HEK293T (cell line): ENCODE measurements at regions not wholly inside any gene's neighbourhood (a gene's known extent, or its start where the extent isn't known, plus 50 kb on each side); places are given as distances from the start of the nearest gene placed in this dataset.

Experiments used
- CTBP1 ChIP-seq: fragments of 450-650 bp; IDR thresholded peaks from 2 replicates; pipeline ENCODE4 v1.6.1; 2016; ENCODE audit warnings: borderline replicate concordance
- FOXM1 ChIP-seq: fragments of 450-650 bp; IDR thresholded peaks from 2 replicates; pipeline ENCODE4 v1.6.1; 2017; ENCODE audit warnings: mild to moderate bottlenecking, borderline replicate concordance
- HDGF ChIP-seq: fragments of 450-650 bp; IDR thresholded peaks from 2 replicates; pipeline ENCODE4 v1.6.1; 2017; ENCODE audit warnings: antibody characterized with exemption, borderline replicate concordance
- NFRKB ChIP-seq: fragments of 450-650 bp; IDR thresholded peaks from 2 replicates; pipeline ENCODE4 v1.6.1; 2016; ENCODE audit warnings: mild to moderate bottlenecking, moderate library complexity
- SP1 ChIP-seq: fragments of 450-650 bp; IDR thresholded peaks from 2 replicates; pipeline ENCODE4 v1.6.1; 2017
- TARDBP ChIP-seq: fragments of 450-650 bp; IDR thresholded peaks from 2 replicates; pipeline ENCODE4 v1.6.1; 2016
- ZNF384 ChIP-seq: fragments of 450-650 bp; IDR thresholded peaks from 2 replicates; pipeline ENCODE4 v1.6.1; 2016
- TF ChIP-seq, protein P1 (sequence below): fragments of 450-650 bp; IDR thresholded peaks from 2 replicates; pipeline ENCODE4 v1.6.1; 2016

DNA sequence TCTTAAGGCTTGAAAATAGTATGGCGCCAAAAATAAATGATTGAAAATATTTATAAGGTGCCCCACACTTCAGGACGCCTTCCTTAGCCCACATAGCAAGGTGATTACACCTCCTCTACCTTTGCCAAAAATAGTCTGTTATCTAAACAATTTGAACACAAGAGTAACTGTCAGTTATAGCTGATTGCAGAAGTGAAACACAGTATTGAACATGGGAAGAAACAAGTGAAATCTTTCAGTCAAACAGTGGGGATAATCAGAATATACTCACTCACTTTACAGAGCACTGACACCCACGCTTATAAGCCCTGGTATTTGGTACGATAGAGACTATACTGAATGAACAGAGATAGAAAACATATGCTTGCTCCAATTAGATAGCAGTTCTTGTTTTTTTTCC is 203.1 kb downstream of the RAB38 start:
- TF ChIP-seq FOXM1 = no peak
- TF ChIP-seq ZNF384 = no peak
- TF ChIP-seq, protein P1, sequence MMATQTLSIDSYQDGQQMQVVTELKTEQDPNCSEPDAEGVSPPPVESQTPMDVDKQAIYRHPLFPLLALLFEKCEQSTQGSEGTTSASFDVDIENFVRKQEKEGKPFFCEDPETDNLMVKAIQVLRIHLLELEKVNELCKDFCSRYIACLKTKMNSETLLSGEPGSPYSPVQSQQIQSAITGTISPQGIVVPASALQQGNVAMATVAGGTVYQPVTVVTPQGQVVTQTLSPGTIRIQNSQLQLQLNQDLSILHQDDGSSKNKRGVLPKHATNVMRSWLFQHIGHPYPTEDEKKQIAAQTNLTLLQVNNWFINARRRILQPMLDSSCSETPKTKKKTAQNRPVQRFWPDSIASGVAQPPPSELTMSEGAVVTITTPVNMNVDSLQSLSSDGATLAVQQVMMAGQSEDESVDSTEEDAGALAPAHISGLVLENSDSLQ = no peak
- TF ChIP-seq HDGF = no peak
- no peak for TF ChIP-seq SP1
- no peak for TF ChIP-seq NFRKB
- no peak for TF ChIP-seq TARDBP
- TF ChIP-seq CTBP1 = no peak
